SU-DHL-6 (cell line): ENCODE measurements at regions not wholly inside any gene's neighbourhood (a gene's known extent, or its start where the extent isn't known, plus 50 kb on each side); places are given as distances from the start of the nearest gene placed in this dataset.

Source experiments
- H2AFZ ChIP-seq: fragments of 200-600 bp; sonication (generic); 2 replicates; pipeline ENCODE4 v1.6.1; 2014; ENCODE audit warnings: low read depth, mild to moderate bottlenecking, moderate library complexity, mixed read lengths, antibody characterized with exemption, low read length; ENCODE audit not compliant: severe bottlenecking
- H3F3A ChIP-seq: fragments of 200-600 bp; shearing (Covaris generic); 2 replicates; pipeline ENCODE4 v1.6.0; 2016; ENCODE audit warnings: antibody characterized with exemption, mild to moderate bottlenecking; ENCODE audit not compliant: insufficient read depth
- H3K27ac ChIP-seq: fragments of 200-600 bp; sonication (generic); 2 replicates; pipeline ENCODE4 v1.5.1; 2016; ENCODE audit warnings: low read depth, mild to moderate bottlenecking, low read length, moderate library complexity, mixed read lengths
- H3K27me3 ChIP-seq: fragments of 200-600 bp; sonication (generic), shearing (Covaris generic); 2 replicates; pipeline ENCODE4 v1.6.0; 2014; ENCODE audit warnings: mild to moderate bottlenecking, low read length
- H3K36me3 ChIP-seq: fragments of 200-600 bp; sonication (generic); 2 replicates; pipeline ENCODE4 v1.6.1; 2014; ENCODE audit warnings: mild to moderate bottlenecking, low read length, mixed read lengths
- H3K4me2 ChIP-seq: fragments of 300-600, 200-600 bp; shearing (Covaris generic), sonication (generic); 2 replicates; pipeline ENCODE4 v1.6.0; 2014; ENCODE audit warnings: low read length, low read depth, mild to moderate bottlenecking; ENCODE audit not compliant: poor library complexity, severe bottlenecking
- H3K4me3 ChIP-seq: fragments of 200-600 bp; sonication (generic); 2 replicates; pipeline ENCODE4 v1.5.1; 2014; ENCODE audit warnings: antibody characterized with exemption, low read length, mild to moderate bottlenecking, mixed read lengths; ENCODE audit not compliant: insufficient read depth, poor library complexity, severe bottlenecking
- H3K79me2 ChIP-seq: fragments of 200-600 bp; sonication (generic); 2 replicates; pipeline ENCODE4 v1.6.1; 2014; ENCODE audit warnings: mild to moderate bottlenecking, low read length, moderate library complexity; ENCODE audit not compliant: insufficient read depth
- H3K9ac ChIP-seq: fragments of 200-600 bp; sonication (generic); 2 replicates; pipeline ENCODE4 v1.7.0; 2014; ENCODE audit warnings: mild to moderate bottlenecking, low read length
- H3K9me2 ChIP-seq: fragments of 200-600 bp; sonication (generic); replicated peaks from 2 replicates; pipeline ENCODE4 v1.6.1; 2014; ENCODE audit warnings: low read length; ENCODE audit not compliant: insufficient read depth
- H3K9me3 ChIP-seq: fragments of 200-600 bp; sonication (generic); 2 replicates; pipeline ENCODE4 v1.6.1; 2014; ENCODE audit warnings: low read length, mixed read lengths; ENCODE audit not compliant: insufficient read depth
- H4K20me1 ChIP-seq: fragments of 200-600 bp; sonication (generic); 2 replicates; pipeline ENCODE4 v1.6.1; 2014; ENCODE audit warnings: low read depth, mild to moderate bottlenecking, antibody characterized with exemption, low read length, moderate library complexity, mixed read lengths
- EZH2phosphoT487 ChIP-seq: fragments of 200-600 bp; sonication (generic), shearing (Covaris generic); conservative IDR thresholded peaks from 2 replicates; pipeline ENCODE4 v1.6.1; 2018; ENCODE audit warnings: mild to moderate bottlenecking, antibody characterized with exemption, low read length, moderate library complexity, mixed read lengths
- TF ChIP-seq, protein P1 (sequence below): fragments of 200-600 bp; sonication (generic); IDR thresholded peaks from one replicate; pipeline ENCODE4 v1.5.1; 2017; ENCODE audit warnings: antibody characterized with exemption, mild to moderate bottlenecking, low read length, moderate library complexity; ENCODE audit not compliant: insufficient read depth, poor library complexity, severe bottlenecking

GRCh38 chr21:14826630-14827029 lies 238.2 kb downstream of the NRIP1 start:
- TF ChIP-seq EZH2phosphoT487, result no peak
- TF ChIP-seq, protein P1, sequence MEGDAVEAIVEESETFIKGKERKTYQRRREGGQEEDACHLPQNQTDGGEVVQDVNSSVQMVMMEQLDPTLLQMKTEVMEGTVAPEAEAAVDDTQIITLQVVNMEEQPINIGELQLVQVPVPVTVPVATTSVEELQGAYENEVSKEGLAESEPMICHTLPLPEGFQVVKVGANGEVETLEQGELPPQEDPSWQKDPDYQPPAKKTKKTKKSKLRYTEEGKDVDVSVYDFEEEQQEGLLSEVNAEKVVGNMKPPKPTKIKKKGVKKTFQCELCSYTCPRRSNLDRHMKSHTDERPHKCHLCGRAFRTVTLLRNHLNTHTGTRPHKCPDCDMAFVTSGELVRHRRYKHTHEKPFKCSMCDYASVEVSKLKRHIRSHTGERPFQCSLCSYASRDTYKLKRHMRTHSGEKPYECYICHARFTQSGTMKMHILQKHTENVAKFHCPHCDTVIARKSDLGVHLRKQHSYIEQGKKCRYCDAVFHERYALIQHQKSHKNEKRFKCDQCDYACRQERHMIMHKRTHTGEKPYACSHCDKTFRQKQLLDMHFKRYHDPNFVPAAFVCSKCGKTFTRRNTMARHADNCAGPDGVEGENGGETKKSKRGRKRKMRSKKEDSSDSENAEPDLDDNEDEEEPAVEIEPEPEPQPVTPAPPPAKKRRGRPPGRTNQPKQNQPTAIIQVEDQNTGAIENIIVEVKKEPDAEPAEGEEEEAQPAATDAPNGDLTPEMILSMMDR, result no peak
- H3K9me2 ChIP-seq, result no peaks in the 10 kb centered on the region
- H3K27me3 ChIP-seq, result no peaks in the 10 kb centered on the region
- H3K27ac ChIP-seq, result no peak overlapping the region
- H2AFZ ChIP-seq, result no peak overlapping the region
- no peaks in the 10 kb centered on the region for H3F3A ChIP-seq
- no peaks in the 10 kb centered on the region for H4K20me1 ChIP-seq
- H3K4me3 ChIP-seq, result no peak overlapping the region
- no peaks in the 10 kb centered on the region for H3K9me3 ChIP-seq
- no peaks in the 10 kb centered on the region for H3K79me2 ChIP-seq
- H3K36me3 ChIP-seq, result no peaks in the 10 kb centered on the region
- no peak overlapping the region for H3K9ac ChIP-seq
- H3K4me2 ChIP-seq, result no peak overlapping the region

- Histone ChIP-seq H3K27ac (no peak overlapping the region), H3K4me3 (no peak overlapping the region), H4K20me1 (no peaks in the 10 kb centered on the region), H3K9me2 (no peaks in the 10 kb centered on the region), H3K36me3 (no peaks in the 10 kb centered on the region), H3K9ac (no peak overlapping the region), H3F3A (no peaks in the 10 kb centered on the region), H3K79me2 (no peaks in the 10 kb centered on the region), H2AFZ (no peak overlapping the region), H3K9me3 (no peaks in the 10 kb centered on the region), H3K27me3 (no peaks in the 10 kb centered on the region), H3K4me2 (no peak overlapping the region)
- no peak for TF ChIP-seq EZH2phosphoT487
- TF ChIP-seq, protein P1, result no peak
Measured at GRCh38 chr21:14825514-14825974, 239.3 kb downstream of the NRIP1 start.

DNA sequence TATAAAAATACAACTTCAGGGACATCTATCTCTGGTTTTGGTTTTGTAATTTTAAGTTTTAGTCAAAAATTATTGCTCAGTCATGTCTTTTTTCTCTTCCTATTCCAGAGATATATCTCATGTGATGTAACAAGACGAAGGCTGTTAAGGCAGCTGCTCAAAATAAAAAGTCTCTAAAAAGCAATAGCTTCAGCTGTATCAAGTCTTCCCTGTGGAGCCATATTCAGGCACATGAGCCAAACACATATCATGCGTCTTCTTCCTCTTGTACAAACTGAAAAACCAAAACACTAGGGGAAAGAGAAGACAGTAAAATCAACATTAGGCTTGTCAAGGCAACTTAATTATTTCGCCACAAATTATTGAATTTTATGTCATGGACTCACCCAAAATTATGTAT lies 240.7 kb downstream of the NRIP1 start:
- TF ChIP-seq EZH2phosphoT487, result no peak
- TF ChIP-seq, protein P1, result no peak
- Histone ChIP-seq H3K27me3 (no peaks in the 10 kb centered on the region), H3K27ac (no peak overlapping the region), H3K36me3 (no peaks in the 10 kb centered on the region), H2AFZ (no peak overlapping the region), H4K20me1 (no peaks in the 10 kb centered on the region), H3K9me2 (no peaks in the 10 kb centered on the region), H3K4me2 (no peak overlapping the region), H3K79me2 (no peaks in the 10 kb centered on the region), H3F3A (no peaks in the 10 kb centered on the region), H3K9ac (no peak overlapping the region), H3K9me3 (no peaks in the 10 kb centered on the region), H3K4me3 (no peak overlapping the region)

DNA sequence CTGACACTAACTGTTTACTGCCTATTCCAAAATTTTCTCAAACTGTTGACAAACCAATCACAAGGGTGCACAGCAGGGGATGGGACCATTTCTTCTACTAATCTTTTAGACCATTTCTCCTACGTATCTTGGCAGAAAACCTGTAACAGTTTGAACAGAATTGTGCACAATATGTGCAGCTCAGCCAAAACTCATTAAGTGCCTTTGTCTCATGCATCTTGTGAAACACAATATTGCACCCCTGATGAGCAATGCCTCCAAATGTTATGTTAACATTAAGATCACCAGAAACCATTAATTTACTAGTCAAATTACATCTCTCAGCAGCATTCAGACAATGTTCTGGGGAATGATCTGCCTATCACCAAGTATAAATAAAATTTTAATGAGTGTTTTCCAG lies 247.5 kb downstream of the NRIP1 start:
- no peaks in the 10 kb centered on the region for H3K79me2 ChIP-seq
- no peak overlapping the region for H3K9ac ChIP-seq
- H3F3A ChIP-seq, result no peaks in the 10 kb centered on the region
- H3K4me3 ChIP-seq, result no peak overlapping the region
- H3K4me2 ChIP-seq, result no peak overlapping the region
- H2AFZ ChIP-seq, result no peak overlapping the region
- H3K27me3 ChIP-seq, result no peaks in the 10 kb centered on the region
- no peaks in the 10 kb centered on the region for H3K9me3 ChIP-seq
- H3K9me2 ChIP-seq, result no peaks in the 10 kb centered on the region
- no peak for TF ChIP-seq EZH2phosphoT487
- H4K20me1 ChIP-seq, result no peaks in the 10 kb centered on the region
- no peaks in the 10 kb centered on the region for H3K36me3 ChIP-seq
- H3K27ac ChIP-seq, result no peak overlapping the region
